ENCODE measurements at regions not wholly inside any gene's neighbourhood (a gene's known extent, or its start where the extent isn't known, plus 50 kb on each side); places are given as distances from the start of the nearest gene placed in this dataset.
"Not testable (repeated sequence)": the region's sequence is repeated elsewhere in the genome, so short reads cannot be mapped to it uniquely, and the experiment has no call there.

DNA sequence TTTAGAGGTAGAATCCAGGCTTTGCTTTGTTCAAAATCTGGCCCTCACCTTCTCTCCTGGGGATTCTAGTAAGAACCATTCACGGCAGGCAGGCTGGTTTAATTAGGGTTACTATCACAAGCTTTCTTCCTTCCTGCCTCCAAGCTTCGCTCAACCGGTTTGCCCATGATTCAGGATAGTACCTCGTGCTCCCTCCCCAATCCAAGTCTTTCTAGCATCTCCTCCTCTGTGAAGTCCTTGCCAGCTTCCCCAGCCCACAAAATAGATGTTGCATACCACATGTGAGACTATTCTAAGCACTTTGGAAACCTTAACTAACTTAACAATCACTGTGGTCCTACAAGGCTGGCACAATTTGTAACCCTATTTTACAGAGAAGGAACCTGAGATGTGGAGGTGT is 135.1 kb downstream of the SOCS6 start:
- no peak for DNase-seq (ENCODE audit: low read depth in 2 of 2)

DNA sequence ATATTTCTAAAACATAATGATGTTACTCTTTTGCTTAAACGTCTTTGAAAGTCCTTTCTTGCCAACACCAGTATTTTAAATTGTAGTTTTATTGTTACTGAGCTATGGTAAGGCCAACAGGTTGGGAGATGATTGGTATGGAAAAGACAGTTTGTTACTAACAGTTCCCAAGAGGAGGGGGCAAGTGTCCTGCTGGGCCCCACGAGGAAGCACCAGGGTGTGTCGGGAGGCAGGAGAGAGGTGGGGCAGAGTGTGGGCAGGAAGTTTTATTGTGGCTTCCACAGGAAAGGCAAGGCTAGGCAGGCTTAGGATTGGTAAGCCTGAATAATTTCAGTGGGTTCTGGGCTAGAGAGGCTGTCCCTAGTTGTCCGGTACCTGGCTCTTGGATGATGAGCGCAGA is 134.3 kb downstream of the SOCS6 start:
- no peak for DNase-seq (ENCODE audit: low read depth in 2 of 2)

DNA sequence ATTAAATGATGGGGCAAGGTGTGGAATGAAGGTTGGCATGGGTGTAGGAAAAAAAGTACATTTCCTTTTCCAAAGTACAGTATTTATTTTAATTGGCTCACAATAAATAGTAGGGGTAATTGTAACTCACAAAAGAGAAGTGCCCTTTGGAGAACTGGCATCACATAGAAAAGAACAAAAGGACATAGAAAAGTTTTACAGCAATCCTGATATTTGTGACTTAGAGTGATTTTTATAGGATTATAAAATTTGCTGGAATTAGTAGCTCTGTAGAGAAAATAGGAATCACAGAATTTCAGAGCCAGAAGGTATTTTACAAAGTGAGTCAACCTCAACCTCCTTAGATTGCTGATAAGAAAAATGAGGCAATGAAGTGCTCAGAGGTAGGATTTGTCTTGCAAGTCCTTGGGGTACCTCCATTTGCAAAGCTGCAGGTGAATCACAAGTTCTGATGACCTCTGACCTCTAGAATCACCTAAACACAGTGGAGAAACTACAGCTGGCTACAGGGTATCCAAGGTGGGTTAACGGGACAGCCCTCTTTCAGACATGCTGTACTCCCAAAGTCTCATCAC is 133.6 kb downstream of the SOCS6 start:
- DNase-seq (ENCODE audit: low read depth in 2 of 2), result no peak

DNA sequence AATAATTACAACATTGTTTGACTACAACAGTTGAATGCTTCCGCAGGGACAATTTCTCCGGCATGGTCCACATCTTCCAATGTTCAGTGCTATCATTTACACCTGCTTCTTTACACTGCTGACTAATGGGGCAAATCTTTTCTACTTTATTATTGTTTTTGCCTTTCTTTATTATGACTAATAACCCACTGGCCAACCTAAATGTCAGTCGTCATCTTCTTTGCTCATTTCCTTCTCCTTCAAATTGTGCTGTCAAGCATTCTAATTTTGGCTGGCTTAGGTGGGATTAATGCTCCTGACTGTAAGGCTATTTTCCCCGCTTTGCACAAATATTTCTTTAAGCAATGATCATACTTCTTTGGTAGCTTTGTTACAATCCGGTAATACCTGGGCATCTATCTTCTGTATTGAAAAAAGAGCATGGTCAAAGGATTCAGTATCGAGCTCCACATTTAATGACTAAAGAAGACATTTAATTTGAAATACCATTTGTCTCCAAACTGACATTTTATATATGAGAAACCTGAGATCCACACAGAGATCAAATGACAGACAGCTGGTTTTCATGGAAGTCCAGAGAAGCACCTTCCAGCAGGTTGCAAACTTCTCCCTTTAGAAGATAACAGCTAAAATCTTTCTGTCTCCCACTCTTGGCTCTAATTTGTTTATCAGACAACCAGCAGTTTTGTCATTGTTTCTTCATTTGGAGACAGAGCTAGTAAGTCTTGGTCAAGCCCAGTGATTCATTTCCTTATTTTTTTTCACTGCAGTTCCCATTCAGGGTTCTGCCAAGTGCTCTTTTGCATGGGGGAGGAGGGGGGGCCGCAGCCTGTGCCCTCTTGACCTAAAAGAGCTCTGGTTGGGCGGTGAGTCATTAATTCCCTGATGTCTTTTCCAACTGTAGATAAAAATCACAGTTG is 132.9 kb downstream of the SOCS6 start:
- DNase-seq (ENCODE audit: low read depth in 2 of 2), result peak in 1 of 2 experiments; percentile 53

DNA sequence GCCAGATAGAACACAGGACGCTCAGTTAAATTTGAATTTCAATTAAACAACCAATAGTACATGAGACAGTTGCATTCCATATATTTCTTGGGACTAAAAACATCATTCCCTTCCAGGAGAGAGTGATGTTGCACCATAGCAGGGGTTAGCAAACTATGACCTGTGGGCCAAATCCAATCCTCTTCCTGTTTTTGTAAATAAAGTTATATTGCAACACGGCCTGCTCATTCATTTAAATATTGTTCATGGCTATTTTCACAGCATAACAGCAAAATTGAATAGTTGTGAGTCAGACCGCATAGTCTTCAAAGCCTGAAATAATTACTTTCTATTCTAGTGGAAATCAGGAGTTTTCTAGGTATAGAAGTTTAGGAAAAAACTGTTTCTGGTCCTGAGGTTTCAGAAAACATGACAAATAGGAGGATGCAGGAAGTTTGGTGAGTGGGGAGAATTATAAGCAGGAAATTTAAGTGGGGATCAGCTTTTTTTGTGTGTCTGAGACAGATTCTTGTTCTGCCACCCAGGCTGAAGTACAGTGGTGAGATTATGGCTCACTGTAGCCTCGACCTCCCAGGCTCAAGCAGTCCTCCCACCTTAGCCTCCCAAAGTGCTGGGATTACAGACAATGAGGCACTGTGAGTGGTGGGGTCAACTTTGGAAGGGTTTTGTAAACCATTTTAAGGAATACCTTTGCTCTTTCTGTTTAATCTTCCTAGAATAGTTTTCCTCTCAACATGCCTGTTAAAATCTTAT is 131.5 kb downstream of the SOCS6 start:
- no peak for DNase-seq (ENCODE audit: low read depth in 2 of 2)

DNA sequence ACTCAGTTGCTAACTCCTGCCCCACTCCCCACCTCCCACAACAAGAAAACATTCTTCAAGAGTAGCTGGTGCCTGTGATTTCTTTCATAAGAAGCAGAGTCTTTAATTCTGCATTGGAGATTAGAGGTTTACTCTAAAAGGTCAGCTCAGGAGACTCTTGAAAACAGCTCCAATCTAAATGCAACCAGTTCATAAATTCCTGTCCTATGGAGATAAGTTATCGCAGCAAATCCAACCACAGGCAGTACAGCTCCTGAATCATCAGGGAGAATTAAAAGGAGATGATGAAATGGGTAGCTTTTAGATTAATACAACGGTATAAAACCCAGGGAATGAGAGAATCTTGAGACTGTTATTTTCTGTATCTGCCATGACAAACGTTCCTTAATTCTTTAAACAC is 130.7 kb downstream of the SOCS6 start:
- DNase-seq (ENCODE audit: low read depth in 2 of 2), result peak in 1 of 2 experiments; percentile 36

DNA sequence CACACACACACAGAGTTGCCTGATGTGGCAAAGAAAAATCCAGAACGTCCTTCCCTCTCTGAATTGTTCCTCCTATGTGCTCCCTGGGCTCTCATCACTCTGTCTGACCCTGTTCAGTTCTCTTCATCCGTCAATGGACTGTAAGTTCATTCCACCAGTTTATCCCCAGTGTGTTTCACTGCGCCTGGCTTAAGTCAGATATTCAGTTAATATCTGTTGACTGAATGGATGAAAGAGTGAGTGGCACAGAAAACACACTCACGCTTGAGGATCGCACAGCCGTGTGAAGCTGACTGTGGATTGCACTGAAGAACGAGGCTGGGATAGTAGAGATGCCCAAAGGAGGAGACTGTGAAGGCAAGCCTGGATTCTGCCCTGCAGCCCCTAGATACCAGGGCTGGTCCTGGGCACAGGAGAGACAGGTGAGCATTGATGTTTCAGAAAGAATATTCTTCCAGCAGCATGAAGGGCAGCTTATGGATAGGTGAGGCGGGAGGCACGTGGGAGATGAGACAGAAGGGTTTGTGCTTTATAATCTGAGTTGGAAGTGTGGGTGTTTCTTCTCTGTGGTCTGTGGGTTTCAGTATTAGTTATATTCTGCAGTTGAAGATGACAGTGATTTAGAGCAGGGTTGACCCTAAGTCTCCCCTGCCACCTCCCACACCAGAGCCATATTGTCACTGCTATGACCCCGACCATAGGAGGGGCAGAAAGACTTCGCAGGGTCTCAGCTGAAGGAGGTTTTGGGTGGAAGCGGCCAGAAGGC is 129.9 kb downstream of the SOCS6 start:
- no peak for DNase-seq (ENCODE audit: low read depth in 2 of 2)

DNA sequence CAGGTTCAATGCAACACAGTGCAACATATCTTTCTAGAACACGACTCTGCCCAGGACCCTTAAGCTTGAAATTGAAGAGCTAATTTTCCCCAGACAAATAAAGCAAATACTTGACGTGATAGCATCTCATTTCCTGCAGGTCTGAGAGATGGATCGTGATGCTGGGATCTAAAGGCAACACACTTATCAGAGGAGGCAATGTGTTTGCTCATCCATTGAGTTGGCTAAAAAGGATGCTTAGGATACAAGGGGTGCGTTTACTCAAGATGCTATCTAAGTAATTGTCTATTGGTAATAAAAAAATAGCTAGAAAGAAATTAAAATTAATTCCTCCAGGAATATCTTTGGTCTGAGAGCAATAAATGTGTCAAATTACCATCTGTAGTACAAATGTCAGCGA is 129.0 kb downstream of the SOCS6 start:
- DNase-seq (ENCODE audit: low read depth in 2 of 2), result no peak

DNA sequence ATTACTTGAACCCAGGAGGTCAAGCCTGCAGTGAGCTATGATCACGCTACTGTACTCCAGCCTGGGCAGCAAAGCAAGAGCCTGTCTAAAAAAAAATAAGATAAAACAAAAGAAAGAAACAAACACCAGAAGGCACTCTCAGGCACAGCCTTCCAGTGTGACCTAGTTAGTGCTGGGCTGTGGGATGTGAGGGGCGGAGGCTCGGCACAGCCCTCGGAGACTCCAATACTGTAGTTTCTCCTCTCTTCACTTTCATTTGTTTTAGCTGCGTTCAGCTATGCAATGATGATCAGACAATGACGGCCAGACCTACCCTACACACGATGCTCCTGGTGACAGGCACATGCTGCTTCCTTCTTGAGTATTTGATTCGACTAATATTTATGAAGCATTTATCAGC is 127.7 kb downstream of the SOCS6 start:
- no peak for DNase-seq (ENCODE audit: low read depth in 2 of 2)

DNA sequence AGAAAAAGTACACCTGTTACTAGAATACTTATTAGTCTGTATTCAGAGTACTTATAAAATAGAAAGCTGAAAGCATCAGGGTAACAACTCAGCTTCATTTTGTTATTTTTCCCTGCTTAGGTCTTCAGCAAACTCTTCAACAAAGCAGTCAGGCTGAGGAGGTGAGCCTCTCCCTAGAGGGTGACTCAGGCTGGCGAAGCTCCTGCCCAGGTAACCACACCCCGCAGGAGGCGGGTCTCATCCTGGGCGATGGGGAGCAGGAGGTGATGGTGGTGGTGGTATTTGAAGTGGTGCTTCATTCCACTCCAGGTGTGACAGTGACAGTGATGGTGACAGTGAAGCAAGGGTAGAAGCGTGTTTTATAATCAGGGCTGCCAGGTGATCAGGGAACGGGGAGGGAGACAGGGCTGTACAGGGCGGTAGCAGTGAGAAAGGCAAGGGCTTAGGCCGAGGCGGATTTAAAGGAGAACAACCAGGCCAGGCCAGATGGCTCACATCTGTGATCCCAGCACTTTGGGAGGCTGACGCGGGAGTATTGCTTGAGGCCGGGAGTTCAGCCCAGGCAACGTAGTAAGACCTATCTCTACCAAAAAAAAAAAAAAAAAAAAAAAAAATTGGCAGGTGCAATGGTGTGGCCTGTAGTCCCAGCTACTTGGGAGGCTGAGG is 127.1 kb downstream of the SOCS6 start:
- DNase-seq (ENCODE audit: low read depth in 2 of 2), result no peak

DNA sequence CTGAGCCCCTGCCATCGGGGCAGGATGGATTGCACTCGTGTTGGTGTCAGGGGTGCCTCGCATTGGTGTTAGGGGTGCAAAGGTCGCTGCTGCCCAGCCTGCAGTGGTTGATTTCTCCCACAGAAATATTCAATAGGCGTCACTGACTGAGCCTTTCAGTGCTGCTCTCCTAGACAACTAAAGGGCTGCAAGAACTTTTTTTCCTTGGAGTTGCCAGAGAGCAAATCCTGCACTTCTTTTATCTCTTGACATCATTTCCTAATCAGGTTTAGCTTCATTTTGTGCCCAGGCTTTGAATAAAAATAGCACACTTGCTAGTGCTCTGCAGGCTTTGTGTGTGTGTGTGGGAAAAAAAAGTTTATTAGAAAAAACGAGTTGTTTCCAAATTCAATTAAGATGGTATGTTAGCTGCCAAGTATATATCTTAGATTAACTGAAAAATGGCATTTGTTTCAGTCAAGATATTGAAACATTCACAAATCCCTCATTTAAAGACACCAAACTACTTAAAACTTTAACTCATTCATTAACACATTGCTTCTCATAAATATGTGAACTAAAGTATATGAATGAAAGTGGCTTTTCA is 125.6 kb downstream of the SOCS6 start:
- DNase-seq (ENCODE audit: low read depth in 2 of 2), result no peak

DNA sequence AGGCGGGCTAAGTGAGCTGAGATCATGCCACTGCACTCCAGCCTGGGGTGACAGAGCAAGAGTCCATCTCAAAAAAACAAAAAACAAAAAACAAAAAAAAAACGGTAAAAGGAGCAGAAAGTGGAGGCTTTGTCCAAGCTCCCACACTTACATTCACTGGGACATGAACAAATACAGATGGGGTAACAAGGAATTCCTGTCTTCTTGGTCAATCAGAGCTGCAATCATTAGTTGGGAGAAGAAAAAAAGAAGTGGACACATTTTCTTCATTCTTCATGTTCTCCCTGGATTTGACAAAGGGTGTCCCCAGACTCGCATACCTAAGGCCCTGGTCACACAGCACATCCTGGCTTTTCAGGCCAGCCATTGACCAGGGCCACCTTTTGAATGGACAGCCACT is 124.6 kb downstream of the SOCS6 start:
- no peak for DNase-seq (ENCODE audit: low read depth in 2 of 2)

DNA sequence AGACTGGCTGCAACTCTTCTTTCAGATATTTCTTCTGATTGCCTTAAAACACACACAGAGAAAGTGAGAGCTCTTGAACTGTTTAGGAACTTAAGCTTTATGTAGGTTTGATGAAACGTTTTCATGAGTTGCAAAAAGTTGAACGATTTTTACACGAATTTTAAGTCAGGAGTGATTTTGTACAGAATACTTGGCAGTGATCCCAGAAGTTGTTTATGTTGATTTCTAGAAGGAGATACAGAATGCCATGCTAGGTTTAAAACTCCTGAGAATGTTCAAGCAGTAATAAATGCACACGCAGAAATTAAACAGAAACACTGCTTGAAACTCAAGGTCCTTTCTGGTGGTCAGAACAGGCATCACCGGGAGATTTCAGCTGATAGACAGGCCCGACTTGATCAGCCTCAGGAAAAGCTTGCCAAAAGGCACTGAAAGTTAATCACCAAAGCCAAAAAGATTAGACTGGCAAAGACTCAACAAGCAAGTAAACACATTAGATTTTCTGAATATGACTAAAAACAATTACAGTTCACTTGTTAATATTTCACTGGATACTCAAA is 123.1 kb downstream of the SOCS6 start:
- no peak for DNase-seq (ENCODE audit: low read depth in 2 of 2)

DNA sequence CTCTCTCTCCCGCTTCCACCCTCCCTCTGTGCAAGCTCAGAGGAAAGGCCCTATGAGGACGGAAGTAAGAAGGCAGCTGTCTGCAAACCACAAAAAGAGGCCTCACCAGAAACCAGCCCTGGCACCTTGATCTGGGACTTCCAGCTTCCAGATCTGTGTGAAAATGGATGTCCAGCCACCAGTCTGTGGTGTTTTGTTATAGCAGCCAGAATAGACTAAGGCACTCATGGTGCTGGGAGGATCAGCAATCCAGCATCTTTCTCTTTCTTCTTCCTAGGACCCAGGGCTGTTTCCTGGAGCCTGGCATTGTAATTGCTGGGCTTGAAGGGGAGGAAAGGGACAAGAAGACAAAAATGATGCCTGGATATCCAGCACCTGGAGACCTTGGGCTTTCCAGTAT is 122.5 kb downstream of the SOCS6 start:
- DNase-seq (ENCODE audit: low read depth in 2 of 2), result no peak

DNA sequence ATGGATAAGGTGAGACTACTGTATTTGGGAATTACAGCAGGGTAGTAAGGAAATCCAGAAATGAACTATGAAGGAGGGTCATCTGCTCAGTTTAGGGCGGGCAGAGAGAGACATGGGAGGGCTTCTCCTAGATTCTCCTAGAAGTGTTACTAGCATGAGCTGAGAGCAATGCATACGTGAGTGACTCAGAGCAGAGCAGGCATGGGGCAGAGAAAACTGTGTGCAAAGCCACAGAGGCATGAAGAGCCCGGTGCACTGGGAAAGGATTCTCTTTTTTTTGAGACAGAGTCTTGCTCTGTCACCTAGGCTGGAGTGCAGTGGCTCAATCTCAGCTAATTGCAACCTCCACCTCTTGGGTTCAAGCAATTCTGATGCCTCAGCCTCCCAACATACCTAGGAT is 116.2 kb downstream of the SOCS6 start:
- no peak for DNase-seq (ENCODE audit: low read depth in 2 of 2)

DNA sequence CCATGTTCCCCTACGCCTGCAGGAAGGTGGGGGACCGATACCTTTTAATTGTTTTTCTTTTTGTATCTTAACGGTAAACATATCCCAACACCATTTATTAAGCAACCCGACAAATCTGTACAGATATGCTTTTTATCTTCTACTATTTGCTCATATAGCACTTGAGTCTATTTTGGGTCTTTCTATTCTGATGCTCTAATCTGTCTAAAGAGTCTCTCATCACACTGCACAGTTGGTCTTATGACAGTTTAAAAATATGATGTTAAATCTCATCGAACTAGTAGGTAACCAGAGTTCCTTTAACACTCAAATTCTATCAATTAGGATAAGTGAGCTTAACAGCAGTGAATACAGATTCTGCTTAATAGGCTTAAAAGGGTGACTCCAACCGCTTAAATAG is 111.6 kb downstream of the SOCS6 start:
- no peak for DNase-seq (ENCODE audit: low read depth in 2 of 2)

DNA sequence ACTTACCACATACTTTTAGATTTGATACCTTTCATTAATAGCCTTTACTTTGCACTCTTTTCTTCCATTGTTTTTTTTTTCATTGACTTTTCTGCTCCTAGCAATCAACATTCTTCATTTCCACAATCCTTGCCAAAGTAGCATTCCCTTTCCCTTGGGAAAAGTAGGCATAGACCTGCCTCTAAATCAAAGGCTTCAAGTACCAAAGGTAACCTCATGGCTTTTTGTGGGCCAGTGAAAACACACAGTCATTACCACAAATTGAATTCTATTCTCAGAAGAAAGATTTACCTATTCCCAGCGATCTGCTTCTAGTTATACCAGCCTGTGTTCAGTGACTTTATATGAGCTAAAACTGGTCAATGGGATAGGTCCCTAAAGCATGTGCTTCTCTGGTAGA is 109.2 kb downstream of the SOCS6 start:
- DNase-seq (ENCODE audit: low read depth in 2 of 2), result no peak

DNA sequence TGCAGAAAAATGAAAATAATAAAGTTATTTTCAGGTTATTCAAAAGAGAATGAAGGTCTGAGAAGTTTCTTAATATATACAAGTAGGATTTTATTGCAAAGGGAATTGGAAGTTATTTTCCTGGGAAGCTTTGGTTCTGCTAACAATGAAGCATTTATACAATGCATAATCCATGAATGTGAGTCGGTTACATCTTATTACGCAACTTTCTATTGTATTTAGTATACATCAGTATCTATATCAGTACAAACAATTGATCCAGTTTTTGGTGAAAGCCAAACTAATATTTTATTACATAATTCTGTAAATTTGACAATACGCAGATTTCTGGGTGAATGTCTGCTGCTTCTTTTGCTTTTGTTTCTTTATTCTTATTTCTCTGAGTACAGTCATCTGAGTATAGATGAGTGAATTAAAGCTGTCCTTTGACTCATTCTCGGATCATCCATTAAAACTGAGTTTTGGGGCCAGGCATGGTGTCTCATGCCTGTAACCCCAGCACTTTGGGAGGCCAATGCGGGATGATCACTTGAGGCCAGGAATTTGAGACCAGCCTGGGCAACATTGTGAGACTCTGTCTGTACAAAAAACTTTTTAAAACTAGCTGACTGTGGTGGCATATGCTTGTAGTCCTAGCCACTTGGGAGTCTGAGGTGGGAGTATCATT is 108.5 kb downstream of the SOCS6 start:
- DNase-seq (ENCODE audit: low read depth in 2 of 2), result no peak

DNA sequence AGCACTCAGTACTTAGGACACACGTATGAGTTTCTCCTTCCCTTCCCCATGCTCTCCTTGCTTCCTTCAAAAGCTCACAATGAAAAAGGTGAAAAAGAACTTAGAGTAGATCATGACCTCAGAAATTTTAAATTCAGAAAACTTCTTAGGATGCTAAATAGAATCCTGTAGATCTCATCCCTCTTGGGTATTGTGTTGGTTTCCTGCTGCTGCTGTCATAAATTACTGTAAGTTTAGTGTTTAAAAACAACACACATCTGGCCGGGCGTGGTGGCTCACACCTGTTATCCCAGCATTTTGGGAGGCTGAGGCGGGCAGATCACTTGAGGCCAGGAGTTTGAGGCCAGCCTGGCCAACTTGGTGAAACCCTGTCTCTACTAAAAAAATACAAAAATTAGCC is 106.9 kb downstream of the SOCS6 start:
- not testable (repeated sequence) for DNase-seq (ENCODE audit: low read depth in 2 of 2)

DNA sequence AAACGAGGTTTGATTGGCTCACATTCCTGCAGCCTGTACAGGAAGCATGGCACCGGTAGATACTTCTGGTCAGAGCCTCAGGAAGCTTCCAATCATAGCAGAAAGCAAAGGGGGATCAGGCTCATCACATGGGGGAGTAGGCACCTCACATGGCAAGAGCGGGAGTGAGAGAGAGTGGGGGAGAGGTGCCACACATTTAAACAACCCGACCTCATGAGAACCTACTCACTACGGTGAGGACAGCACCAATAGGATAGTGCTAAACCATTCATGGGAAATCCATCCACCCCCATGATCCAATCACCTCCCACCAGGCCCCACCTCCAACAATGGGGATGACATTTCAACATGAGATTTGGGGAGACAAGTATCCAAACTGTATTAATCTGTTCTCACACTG is 105.8 kb downstream of the SOCS6 start:
- no peak for DNase-seq (ENCODE audit: low read depth in 2 of 2)

Data from fibroblast of skin of left biceps (primary cell).